ENCODE measurements at regions not wholly inside any gene's neighbourhood (a gene's known extent, or its start where the extent isn't known, plus 50 kb on each side); places are given as distances from the start of the nearest gene placed in this dataset.

- TF ChIP-seq CTCF (IDR thresholded peaks at IDR 0.05) (no peak), POLR2A (IDR thresholded peaks at IDR 0.05) (no peak)
Measured at GRCh38 chr7:46054272-46054671, 133.2 kb upstream of the IGFBP3 start.
